Peyer's patch (tissue), 4 donors: ENCODE measurements at regions not wholly inside any gene's neighbourhood (a gene's known extent, or its start where the extent isn't known, plus 50 kb on each side); places are given as distances from the start of the nearest gene placed in this dataset.
A peak's percentile ranks its signal among the peaks of the same experiment; 100 is the strongest.

Experiments used
- DNase-seq, 3 donors: peaks; one replicate each; pipeline ENCODE4 v3.0.0-alpha.2; 2017 to 2019
- H3K27ac ChIP-seq, 4 donors: fragments of 200-600 bp; sonication (generic); one replicate each; pipeline ENCODE4 v1.5.1; 2016 to 2019
- H3K27me3 ChIP-seq, 2 donors: fragments of 200-600 bp; sonication (generic); one replicate each; pipeline ENCODE4 v1.5.1; 2019
- H3K36me3 ChIP-seq, 3 donors: fragments of 200-600 bp; sonication (generic); one replicate each; pipeline ENCODE4 v1.5.1; 2016 to 2019
- H3K4me1 ChIP-seq, 4 donors: fragments of 200-600 bp; sonication (generic); one replicate each; pipeline ENCODE4 v1.5.1; 2016 to 2019
- H3K4me3 ChIP-seq, 4 donors: fragments of 200-600 bp; sonication (generic); 1 replicate in 3 of 4; 2 replicates in 1 of 4; pipeline ENCODE4 v1.5.1; 2016 to 2019; ENCODE audit warnings: mild to moderate bottlenecking in 1 of 4
- H3K9me3 ChIP-seq, 4 donors: fragments of 200-600 bp; sonication (generic); one replicate each; pipeline ENCODE4 v1.5.1; 2016 to 2019; ENCODE audit warnings: mild to moderate bottlenecking in 1 of 4
- POLR2A ChIP-seq, 2 donors: fragments of 450-650 bp; IDR thresholded peaks; one replicate each; pipeline ENCODE4 v1.5.1; 2017; ENCODE audit warnings: antibody characterized with exemption in 2 of 2, mild to moderate bottlenecking in 2 of 2, moderate library complexity in 2 of 2
- TF ChIP-seq, protein P1 (sequence below), 6 experiments: fragments of 450-650 bp in 4 of 6; fragments of 200-600 bp in 2 of 6; sonication (generic) in 1 of 6; IDR thresholded peaks; one replicate each; pipeline ENCODE4 v1.5.1; 2017 to 2019; ENCODE audit warnings: antibody characterized with exemption in 6 of 6, mild to moderate bottlenecking in 3 of 6, moderate library complexity in 1 of 6

DNA sequence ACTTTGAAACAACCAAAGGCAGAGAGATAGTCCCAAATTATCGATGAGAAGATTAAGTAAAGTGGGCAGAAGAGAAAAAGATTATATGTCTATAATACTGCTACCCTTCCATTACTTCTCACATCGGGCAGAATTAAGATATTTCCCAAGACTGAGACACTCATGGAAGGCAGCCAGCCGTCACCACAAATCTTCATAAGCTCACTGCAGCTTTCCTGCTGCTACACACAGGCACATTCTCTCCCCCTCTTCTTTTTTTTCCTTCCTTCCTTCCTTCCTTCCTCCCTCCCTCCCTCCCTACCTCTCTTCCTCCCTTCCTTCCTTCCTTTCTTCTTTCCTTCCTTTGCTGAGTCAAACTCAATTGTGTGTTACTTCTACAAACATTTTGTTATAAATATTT, 58.7 kb upstream of the SPATA31C2 start:
- Histone ChIP-seq H3K27ac (peak overlapping the region in 1 of 4 donors; percentile 46), H3K27me3 (no peaks in the 10 kb centered on the region), H3K9me3 (no peaks in the 10 kb centered on the region), H3K4me3 (no peak overlapping the region), H3K36me3 (no peaks in the 10 kb centered on the region), H3K4me1 (peaks cover 0 to 30% (median 0%) of the 10 kb centered on the region in 4 donors)
- no peak for DNase-seq
- TF ChIP-seq, protein P1, sequence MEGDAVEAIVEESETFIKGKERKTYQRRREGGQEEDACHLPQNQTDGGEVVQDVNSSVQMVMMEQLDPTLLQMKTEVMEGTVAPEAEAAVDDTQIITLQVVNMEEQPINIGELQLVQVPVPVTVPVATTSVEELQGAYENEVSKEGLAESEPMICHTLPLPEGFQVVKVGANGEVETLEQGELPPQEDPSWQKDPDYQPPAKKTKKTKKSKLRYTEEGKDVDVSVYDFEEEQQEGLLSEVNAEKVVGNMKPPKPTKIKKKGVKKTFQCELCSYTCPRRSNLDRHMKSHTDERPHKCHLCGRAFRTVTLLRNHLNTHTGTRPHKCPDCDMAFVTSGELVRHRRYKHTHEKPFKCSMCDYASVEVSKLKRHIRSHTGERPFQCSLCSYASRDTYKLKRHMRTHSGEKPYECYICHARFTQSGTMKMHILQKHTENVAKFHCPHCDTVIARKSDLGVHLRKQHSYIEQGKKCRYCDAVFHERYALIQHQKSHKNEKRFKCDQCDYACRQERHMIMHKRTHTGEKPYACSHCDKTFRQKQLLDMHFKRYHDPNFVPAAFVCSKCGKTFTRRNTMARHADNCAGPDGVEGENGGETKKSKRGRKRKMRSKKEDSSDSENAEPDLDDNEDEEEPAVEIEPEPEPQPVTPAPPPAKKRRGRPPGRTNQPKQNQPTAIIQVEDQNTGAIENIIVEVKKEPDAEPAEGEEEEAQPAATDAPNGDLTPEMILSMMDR (IDR thresholded peaks at IDR 0.05), result no peak
- no peak for TF ChIP-seq POLR2A (IDR thresholded peaks at IDR 0.05)

DNA sequence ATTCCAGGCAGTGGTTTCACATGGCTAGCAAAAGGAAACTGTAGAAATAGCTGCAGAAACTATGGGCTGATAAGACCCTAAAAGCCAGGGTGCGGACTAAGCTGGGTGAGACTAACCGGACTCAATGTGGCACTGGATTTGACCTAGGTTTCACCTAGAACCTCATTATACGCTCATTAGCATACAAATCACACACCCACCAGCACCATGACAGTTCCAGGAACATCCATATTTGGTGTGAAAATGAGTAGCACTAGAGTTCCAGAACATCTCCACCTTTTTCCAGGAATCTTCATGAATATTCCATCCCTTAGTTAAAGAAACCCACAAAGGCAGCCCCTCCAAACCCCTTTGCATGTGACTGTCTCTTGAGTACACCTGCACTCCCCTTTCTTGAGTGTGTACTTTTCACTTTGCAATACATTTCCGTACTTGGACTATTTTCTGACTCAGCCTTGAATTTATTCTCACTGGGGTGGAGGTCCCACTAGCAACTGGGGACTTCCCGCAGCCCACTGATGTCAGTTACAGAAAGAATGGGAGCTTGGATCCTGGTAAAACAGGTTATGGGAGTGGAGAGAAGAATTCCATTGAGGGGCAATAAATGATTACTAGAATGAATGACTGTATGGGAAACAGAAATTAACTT, 58.0 kb upstream of the SPATA31C2 start:
- peaks cover 0 to 30% (median 0%) of the 10 kb centered on the region in 4 donors for H3K4me1 ChIP-seq
- H3K4me3 ChIP-seq, result no peak overlapping the region
- no peak for DNase-seq
- no peak overlapping the region for H3K27ac ChIP-seq
- no peaks in the 10 kb centered on the region for H3K36me3 ChIP-seq
- TF ChIP-seq, protein P1 (IDR thresholded peaks at IDR 0.05), result no peak
- TF ChIP-seq POLR2A (IDR thresholded peaks at IDR 0.05), result no peak
- H3K9me3 ChIP-seq, result no peaks in the 10 kb centered on the region
- no peaks in the 10 kb centered on the region for H3K27me3 ChIP-seq

DNA sequence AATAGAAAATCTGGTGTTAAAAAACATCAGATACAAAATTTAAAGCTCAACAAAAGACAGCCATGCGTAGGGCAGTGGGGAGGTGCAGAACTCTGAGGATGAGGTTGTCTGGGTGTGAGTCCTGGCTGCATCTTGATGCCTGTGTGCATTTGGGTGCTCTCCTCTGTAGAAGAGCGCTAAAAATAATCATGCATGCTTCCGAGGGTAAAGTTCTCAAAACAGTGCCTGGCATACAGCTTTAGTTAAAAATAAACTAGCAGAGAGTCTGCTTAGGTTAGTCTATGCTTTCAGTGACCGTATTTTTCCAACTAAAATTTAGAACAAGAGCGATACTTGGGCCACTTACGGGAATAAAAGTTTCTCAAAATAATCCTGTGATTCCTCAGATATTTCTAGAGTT, 55.5 kb upstream of the SPATA31C2 start:
- no peak overlapping the region for H3K27ac ChIP-seq
- H3K4me1 ChIP-seq, result peaks cover 0 to 30% (median 0%) of the 10 kb centered on the region in 4 donors

DNA sequence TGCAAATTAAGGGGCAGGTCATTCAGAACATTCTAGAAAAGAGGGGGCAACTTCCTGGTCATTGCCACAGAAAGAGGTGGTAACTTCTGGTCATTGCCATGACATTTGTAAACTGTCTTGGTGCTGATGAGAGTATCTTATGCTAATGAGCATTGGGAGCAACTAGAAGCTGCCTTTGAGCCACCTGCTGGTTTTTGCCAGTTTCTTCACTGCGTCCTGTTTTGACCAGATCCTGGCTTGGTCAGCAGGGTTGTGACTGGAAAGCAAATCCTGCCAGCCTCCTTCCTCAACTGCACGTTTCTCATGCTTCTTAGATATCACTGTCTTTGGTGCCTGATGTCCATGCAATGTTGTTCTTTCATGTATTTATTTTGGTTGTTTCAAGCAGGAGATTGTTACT, 53.2 kb upstream of the SPATA31C2 start:
- H3K36me3 ChIP-seq, result no peaks in the 10 kb centered on the region
- no peaks in the 10 kb centered on the region for H3K27me3 ChIP-seq
- no peak for DNase-seq
- TF ChIP-seq, protein P1 (IDR thresholded peaks at IDR 0.05), result no peak
- no peaks in the 10 kb centered on the region for H3K9me3 ChIP-seq
- no peak overlapping the region for H3K4me3 ChIP-seq
- peaks cover 0 to 13% (median 0%) of the 10 kb centered on the region in 4 donors for H3K4me1 ChIP-seq
- H3K27ac ChIP-seq, result no peak overlapping the region

More for the DNA sequence above, 55.5 kb upstream of the SPATA31C2 start:
- H3K27me3 ChIP-seq, result no peaks in the 10 kb centered on the region
- no peaks in the 10 kb centered on the region for H3K9me3 ChIP-seq
- no peak overlapping the region for H3K4me3 ChIP-seq
- TF ChIP-seq POLR2A (IDR thresholded peaks at IDR 0.05), result no peak
- TF ChIP-seq, protein P1 (IDR thresholded peaks at IDR 0.05), result no peak
- no peaks in the 10 kb centered on the region for H3K36me3 ChIP-seq
- no peak for DNase-seq

DNA sequence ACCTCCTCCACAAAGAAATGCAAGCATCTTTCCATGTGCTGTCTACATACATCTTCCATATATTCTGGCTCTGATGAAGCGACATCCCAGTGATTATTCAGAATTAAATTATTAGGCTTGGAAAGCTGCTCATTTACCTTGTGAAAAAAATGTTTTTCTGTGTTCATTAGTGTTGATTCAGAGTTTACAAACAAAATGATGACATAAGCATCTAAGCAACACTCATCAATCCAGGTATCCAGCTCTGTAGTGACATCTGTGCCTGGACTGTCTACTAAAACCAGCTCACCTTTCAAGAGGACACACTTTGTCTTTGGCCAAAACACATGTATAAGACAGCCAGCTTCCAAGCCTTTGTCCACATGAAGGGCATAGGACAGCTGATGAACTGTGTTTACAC, 51.1 kb upstream of the SPATA31C2 start:
- no peaks in the 10 kb centered on the region for H3K27me3 ChIP-seq
- no peak overlapping the region for H3K27ac ChIP-seq
- no peaks in the 10 kb centered on the region for H3K36me3 ChIP-seq
- peaks cover 0 to 3% (median 0%) of the 10 kb centered on the region in 4 donors for H3K4me1 ChIP-seq
- H3K9me3 ChIP-seq, result no peaks in the 10 kb centered on the region
- no peak overlapping the region for H3K4me3 ChIP-seq
- no peak for TF ChIP-seq POLR2A (IDR thresholded peaks at IDR 0.05)
- TF ChIP-seq, protein P1 (IDR thresholded peaks at IDR 0.05), result no peak
- no peak for DNase-seq
